ENCODE measurements at regions not wholly inside any gene's neighbourhood (a gene's known extent, or its start where the extent isn't known, plus 50 kb on each side); places are given as distances from the start of the nearest gene placed in this dataset.

DNA sequence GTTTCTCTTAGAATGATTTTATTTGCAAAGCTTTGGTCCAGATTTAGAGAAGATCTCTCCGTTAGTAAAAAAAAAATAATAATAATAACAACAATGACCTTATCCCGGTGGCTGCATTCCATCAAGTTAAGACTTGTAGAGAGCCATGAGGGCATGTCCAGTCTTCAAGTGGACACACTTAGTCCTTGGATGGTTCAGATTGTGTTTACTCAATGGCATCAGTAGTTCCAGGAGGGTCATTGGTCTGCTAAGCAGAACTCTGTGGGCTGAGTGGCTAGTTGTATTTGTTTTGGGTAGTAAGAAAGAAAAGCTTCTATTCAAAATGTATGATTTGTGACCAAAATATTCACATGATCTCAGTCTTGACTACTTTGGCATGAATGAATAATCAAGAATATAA, 116.3 kb upstream of the UBE2E2 start:
- Histone ChIP-seq H3K27ac (ENCODE audit: low read length) (no peak overlapping the region), H3K4me1 (ENCODE audit: control insufficient read depth, insufficient read depth, low read length) (no peaks in the 10 kb centered on the region), H3K36me3 (ENCODE audit: control insufficient read depth, insufficient read depth, low read length) (no peaks in the 10 kb centered on the region), H3K9me3 (replicated peaks; ENCODE audit: control insufficient read depth, low read depth, low read length) (no peaks in the 10 kb centered on the region), H3K4me3 (ENCODE audit: low read length) (no peak overlapping the region), H3K27me3 (ENCODE audit: control insufficient read depth, insufficient read depth, low read length) (no peaks in the 10 kb centered on the region)
- no CpG with 5 or more reads among the region's 2 CpGs for WGBS (ENCODE audit: insufficient coverage)
- DNase-seq = no peak

DNA sequence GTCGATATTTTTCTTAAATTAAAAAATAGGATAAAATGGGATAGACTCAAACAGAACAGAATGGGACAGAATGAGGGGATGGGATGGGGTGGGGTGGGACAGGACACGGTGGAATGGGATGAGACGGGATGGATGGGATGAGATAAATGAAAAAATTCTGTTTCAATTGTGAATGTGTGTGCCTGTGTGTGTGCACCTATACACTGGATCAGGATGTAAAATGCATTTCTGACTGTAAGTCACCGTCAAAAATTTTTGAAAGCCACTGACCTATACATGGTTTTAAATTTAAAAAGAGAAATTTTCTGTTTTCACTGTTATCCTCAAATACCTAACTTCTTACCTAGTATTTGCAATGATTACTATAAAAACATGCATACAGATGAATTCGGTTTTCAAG, 108.7 kb upstream of the UBE2E2 start:
- Histone ChIP-seq H3K4me1 (ENCODE audit: control insufficient read depth, insufficient read depth, low read length) (no peaks in the 10 kb centered on the region), H3K9me3 (replicated peaks; ENCODE audit: control insufficient read depth, low read depth, low read length) (no peaks in the 10 kb centered on the region), H3K27ac (ENCODE audit: low read length) (no peak overlapping the region), H3K4me3 (ENCODE audit: low read length) (no peak overlapping the region), H3K27me3 (ENCODE audit: control insufficient read depth, insufficient read depth, low read length) (no peaks in the 10 kb centered on the region), H3K36me3 (ENCODE audit: control insufficient read depth, insufficient read depth, low read length) (no peaks in the 10 kb centered on the region)
- WGBS (ENCODE audit: insufficient coverage) = 100% methylated on average over 2 of the region's 5 CpGs
- no peak for DNase-seq

DNA sequence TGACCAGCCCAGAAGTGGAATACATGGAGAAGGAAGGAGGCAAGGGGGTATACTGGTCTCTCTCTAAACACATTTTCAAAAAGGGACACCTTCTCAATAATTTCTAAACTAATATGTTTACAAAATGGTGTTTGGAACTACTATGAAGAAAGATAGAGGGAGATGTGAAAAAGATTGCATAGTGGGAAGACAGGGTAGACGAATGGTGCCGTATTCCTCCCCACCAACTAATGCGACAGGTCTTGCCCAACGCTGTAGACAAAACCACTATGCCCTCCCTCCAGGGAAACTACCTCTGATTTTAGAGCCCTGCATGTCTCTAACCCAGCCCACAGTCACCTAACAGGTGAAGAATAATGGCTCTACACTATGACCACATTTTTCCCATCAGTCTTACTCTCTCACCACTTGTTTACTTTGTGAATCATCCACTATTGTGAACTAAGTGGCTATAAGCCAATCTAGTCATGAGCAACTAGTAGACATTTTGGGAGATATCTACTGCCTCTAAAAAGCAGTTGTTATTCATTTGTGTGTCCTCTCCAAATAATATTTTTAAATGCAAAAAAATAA, 108.2 kb upstream of the UBE2E2 start:
- DNase-seq = no peak
- Histone ChIP-seq H3K4me3 (ENCODE audit: low read length) (no peak overlapping the region), H3K4me1 (ENCODE audit: control insufficient read depth, insufficient read depth, low read length) (no peaks in the 10 kb centered on the region), H3K27ac (ENCODE audit: low read length) (no peak overlapping the region), H3K9me3 (replicated peaks; ENCODE audit: control insufficient read depth, low read depth, low read length) (no peaks in the 10 kb centered on the region), H3K36me3 (ENCODE audit: control insufficient read depth, insufficient read depth, low read length) (no peaks in the 10 kb centered on the region), H3K27me3 (ENCODE audit: control insufficient read depth, insufficient read depth, low read length) (no peaks in the 10 kb centered on the region)
- WGBS (ENCODE audit: insufficient coverage) = no CpG with 5 or more reads among the region's 4 CpGs

DNA sequence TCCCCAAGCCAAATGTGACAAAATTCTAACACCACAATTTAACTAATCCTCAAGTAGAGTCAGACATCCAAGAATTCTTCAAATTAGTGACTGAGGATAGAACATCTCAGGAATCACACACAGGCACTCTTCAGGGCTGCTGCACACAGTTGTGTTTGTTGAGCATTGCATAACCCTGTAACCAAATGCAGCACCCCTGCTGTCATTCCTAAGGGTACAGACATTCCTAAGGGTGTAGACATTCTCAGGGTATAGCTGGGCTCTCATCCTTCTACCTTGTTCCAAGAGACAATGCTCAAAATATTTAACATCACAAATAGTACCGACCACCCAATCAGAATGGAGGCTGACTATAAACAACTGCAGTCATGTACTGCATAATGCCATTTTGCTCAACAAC, 107.1 kb upstream of the UBE2E2 start:
- Histone ChIP-seq H3K4me1 (ENCODE audit: control insufficient read depth, insufficient read depth, low read length) (no peaks in the 10 kb centered on the region), H3K27ac (ENCODE audit: low read length) (no peak overlapping the region), H3K9me3 (replicated peaks; ENCODE audit: control insufficient read depth, low read depth, low read length) (no peaks in the 10 kb centered on the region), H3K36me3 (ENCODE audit: control insufficient read depth, insufficient read depth, low read length) (no peaks in the 10 kb centered on the region), H3K4me3 (ENCODE audit: low read length) (no peak overlapping the region), H3K27me3 (ENCODE audit: control insufficient read depth, insufficient read depth, low read length) (no peaks in the 10 kb centered on the region)
- no CpG with 5 or more reads among the region's 1 CpG for WGBS (ENCODE audit: insufficient coverage)
- no peak for DNase-seq

DNA sequence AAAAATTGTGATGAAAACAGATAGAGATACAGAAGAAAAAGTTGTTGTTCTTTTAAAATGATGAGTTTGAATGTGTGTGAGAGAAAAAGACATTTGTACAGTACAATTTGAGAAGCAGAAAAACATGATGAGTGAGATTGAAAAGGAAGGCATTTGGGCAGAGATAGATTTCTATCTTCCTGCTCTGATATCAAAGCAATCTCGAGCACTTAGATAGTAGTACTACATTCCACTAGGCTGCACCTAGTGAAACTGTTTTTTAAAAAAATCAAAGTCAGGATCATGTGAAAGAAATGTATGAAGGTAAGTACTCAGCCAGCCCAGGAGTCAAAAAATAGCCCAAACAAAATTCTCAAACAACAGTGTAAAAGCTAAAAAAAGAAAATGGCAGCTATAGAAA, 104.1 kb upstream of the UBE2E2 start:
- no peak overlapping the region for H3K27ac ChIP-seq (ENCODE audit: low read length)
- WGBS (ENCODE audit: insufficient coverage) = no CpG with 5 or more reads among the region's 1 CpG
- H3K4me1 ChIP-seq (ENCODE audit: control insufficient read depth, insufficient read depth, low read length) = no peaks in the 10 kb centered on the region
- DNase-seq = no peak
- H3K27me3 ChIP-seq (ENCODE audit: control insufficient read depth, insufficient read depth, low read length) = no peaks in the 10 kb centered on the region
- no peaks in the 10 kb centered on the region for H3K9me3 ChIP-seq (replicated peaks; ENCODE audit: control insufficient read depth, low read depth, low read length)
- H3K4me3 ChIP-seq (ENCODE audit: low read length) = no peak overlapping the region
- no peaks in the 10 kb centered on the region for H3K36me3 ChIP-seq (ENCODE audit: control insufficient read depth, insufficient read depth, low read length)

DNA sequence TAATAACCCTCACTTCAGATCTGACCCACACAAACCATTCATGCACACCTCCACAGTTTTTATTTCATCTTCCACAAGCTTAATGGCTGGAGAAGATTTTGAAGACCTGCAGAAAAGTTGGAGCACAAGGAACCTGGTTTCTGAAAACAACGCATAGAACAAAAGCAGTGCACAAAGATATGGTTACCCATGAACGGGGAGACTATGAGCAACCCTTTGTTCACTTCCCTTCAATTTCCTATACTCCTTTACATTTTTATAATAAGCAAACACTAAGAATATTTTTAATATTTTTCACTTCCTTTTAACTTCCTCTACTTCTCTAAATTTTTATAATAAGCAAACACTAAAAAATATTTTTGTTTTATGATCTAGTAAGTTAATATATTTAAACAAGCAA, 103.5 kb upstream of the UBE2E2 start:
- DNase-seq = no peak
- no peaks in the 10 kb centered on the region for H3K4me1 ChIP-seq (ENCODE audit: control insufficient read depth, insufficient read depth, low read length)
- H3K9me3 ChIP-seq (replicated peaks; ENCODE audit: control insufficient read depth, low read depth, low read length) = no peaks in the 10 kb centered on the region
- no peak overlapping the region for H3K4me3 ChIP-seq (ENCODE audit: low read length)
- H3K27ac ChIP-seq (ENCODE audit: low read length) = no peak overlapping the region
- WGBS (ENCODE audit: insufficient coverage) = no CpG with 5 or more reads among the region's 2 CpGs
- H3K36me3 ChIP-seq (ENCODE audit: control insufficient read depth, insufficient read depth, low read length) = no peaks in the 10 kb centered on the region
- H3K27me3 ChIP-seq (ENCODE audit: control insufficient read depth, insufficient read depth, low read length) = no peaks in the 10 kb centered on the region

DNA sequence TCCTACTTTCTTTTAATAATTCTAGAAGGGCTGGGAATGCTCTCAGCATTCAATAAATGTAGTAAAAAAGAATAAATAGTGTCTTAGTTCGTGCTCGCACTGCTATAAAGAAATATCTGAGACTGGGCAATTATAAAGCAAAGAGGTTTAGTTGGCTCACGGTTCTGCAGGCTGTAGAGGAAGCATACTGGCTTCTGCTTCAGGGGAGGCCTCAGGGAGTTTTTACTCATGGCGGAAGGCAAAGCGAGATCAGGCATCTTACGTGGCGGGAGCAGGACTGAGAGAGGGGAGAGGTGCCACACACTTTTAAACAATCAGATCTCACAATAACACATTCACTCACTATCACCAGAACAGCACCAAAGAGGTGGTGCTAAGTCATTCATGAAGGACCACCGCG, 103.0 kb upstream of the UBE2E2 start:
- Histone ChIP-seq H3K27me3 (ENCODE audit: control insufficient read depth, insufficient read depth, low read length) (no peaks in the 10 kb centered on the region), H3K4me3 (ENCODE audit: low read length) (no peak overlapping the region), H3K4me1 (ENCODE audit: control insufficient read depth, insufficient read depth, low read length) (no peaks in the 10 kb centered on the region), H3K9me3 (replicated peaks; ENCODE audit: control insufficient read depth, low read depth, low read length) (no peaks in the 10 kb centered on the region), H3K36me3 (ENCODE audit: control insufficient read depth, insufficient read depth, low read length) (no peaks in the 10 kb centered on the region), H3K27ac (ENCODE audit: low read length) (no peak overlapping the region)
- 89% methylated on average over 5 of the region's 9 CpGs for WGBS (ENCODE audit: insufficient coverage)
- DNase-seq = no peak

DNA sequence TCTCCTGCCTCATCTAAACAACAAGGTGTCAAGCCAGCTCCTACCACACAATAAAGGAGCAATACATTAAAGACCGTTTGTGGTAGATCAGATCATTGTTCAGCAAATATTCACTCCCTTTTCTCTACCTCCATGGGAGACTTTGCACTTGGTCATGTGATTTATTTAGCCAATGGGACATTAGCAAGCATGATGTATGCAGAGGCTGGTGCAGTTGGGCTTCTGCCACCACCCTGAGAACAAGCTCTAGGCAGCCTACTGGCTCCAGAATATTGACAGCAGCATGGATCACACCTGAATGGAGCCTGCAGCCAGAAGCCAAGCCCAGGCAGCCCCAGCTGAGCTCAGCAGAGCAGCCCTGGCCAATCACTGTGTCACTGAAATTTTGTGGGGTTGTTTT, 99.4 kb upstream of the UBE2E2 start:
- no peaks in the 10 kb centered on the region for H3K4me1 ChIP-seq (ENCODE audit: control insufficient read depth, insufficient read depth, low read length)
- no peaks in the 10 kb centered on the region for H3K27me3 ChIP-seq (ENCODE audit: control insufficient read depth, insufficient read depth, low read length)
- H3K9me3 ChIP-seq (replicated peaks; ENCODE audit: control insufficient read depth, low read depth, low read length) = no peaks in the 10 kb centered on the region
- no CpG with 5 or more reads among the region's 1 CpG for WGBS (ENCODE audit: insufficient coverage)
- no peak for DNase-seq
- H3K36me3 ChIP-seq (ENCODE audit: control insufficient read depth, insufficient read depth, low read length) = no peaks in the 10 kb centered on the region
- H3K4me3 ChIP-seq (ENCODE audit: low read length) = no peak overlapping the region
- no peak overlapping the region for H3K27ac ChIP-seq (ENCODE audit: low read length)

DNA sequence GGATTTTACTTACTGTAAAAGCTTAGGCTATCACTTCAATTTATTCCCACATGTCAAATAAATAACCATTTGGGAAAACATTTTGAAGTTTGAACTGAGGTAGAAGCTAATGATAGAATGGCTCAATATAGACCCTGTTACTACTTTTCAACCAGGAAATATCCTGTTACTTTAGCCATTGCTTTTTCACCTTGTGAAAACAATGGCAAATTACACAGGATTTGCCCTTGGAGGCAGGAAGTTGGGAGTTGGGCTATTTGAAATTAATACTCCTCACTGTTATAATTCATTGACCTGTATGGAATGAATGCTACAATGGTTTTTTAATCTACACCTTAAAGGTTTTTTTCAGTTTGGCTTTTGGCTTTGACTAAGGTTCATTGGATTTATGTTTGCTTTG, 98.1 kb upstream of the UBE2E2 start:
- Histone ChIP-seq H3K9me3 (replicated peaks; ENCODE audit: control insufficient read depth, low read depth, low read length) (no peaks in the 10 kb centered on the region), H3K4me1 (ENCODE audit: control insufficient read depth, insufficient read depth, low read length) (no peaks in the 10 kb centered on the region), H3K27ac (ENCODE audit: low read length) (no peak overlapping the region), H3K36me3 (ENCODE audit: control insufficient read depth, insufficient read depth, low read length) (no peaks in the 10 kb centered on the region), H3K4me3 (ENCODE audit: low read length) (no peak overlapping the region), H3K27me3 (ENCODE audit: control insufficient read depth, insufficient read depth, low read length) (no peaks in the 10 kb centered on the region)
- no peak for DNase-seq

DNA sequence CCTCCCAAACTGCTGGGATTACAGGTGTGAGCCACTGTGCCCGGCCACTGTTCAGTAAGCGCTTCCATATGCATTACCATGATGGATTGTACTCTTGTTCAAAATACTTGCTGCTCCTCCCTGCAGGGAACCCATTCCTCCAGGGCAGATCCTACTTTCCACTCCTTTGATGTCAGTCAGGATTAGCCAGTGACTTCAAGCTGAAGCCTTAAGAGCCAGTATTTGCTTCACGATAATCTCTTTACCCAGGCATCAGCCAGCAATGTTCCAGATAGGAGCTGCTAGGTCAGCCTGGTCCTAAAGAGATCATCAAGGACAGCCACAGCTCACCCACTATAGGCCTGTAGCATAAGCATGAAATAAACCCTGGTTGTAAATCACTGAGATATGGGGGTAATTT, 96.5 kb upstream of the UBE2E2 start:
- no peak for DNase-seq
- 89% methylated on average over 3 of the region's 3 CpGs for WGBS (ENCODE audit: insufficient coverage)
- Histone ChIP-seq H3K9me3 (replicated peaks; ENCODE audit: control insufficient read depth, low read depth, low read length) (no peaks in the 10 kb centered on the region), H3K4me1 (ENCODE audit: control insufficient read depth, insufficient read depth, low read length) (no peaks in the 10 kb centered on the region), H3K27ac (ENCODE audit: low read length) (no peak overlapping the region), H3K4me3 (ENCODE audit: low read length) (no peak overlapping the region), H3K36me3 (ENCODE audit: control insufficient read depth, insufficient read depth, low read length) (no peaks in the 10 kb centered on the region), H3K27me3 (ENCODE audit: control insufficient read depth, insufficient read depth, low read length) (no peaks in the 10 kb centered on the region)

DNA sequence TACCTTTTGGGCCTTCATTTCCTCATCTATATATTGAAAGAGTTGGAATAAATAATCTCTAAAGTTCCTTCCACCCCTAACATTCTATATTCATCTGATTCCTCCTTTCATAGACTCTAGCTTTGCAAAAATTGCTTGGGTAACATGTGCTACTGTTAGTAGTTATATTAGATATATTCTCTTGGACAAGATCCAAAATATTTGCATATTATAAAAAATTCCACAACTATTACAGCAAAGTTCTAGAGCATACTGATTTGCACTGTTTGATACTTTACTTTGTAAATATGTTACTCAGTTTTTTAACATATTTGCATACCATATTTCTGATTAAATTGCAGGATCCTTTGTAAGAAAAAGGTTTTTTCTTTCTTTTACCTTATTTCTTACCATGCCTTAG, 95.9 kb upstream of the UBE2E2 start:
- DNase-seq = no peak
- Histone ChIP-seq H3K27me3 (ENCODE audit: control insufficient read depth, insufficient read depth, low read length) (no peaks in the 10 kb centered on the region), H3K4me3 (ENCODE audit: low read length) (no peak overlapping the region), H3K36me3 (ENCODE audit: control insufficient read depth, insufficient read depth, low read length) (no peaks in the 10 kb centered on the region), H3K9me3 (replicated peaks; ENCODE audit: control insufficient read depth, low read depth, low read length) (no peaks in the 10 kb centered on the region), H3K27ac (ENCODE audit: low read length) (no peak overlapping the region), H3K4me1 (ENCODE audit: control insufficient read depth, insufficient read depth, low read length) (no peaks in the 10 kb centered on the region)
